AG09309 (cell line): ENCODE measurements at regions not wholly inside any gene's neighbourhood (a gene's known extent, or its start where the extent isn't known, plus 50 kb on each side); places are given as distances from the start of the nearest gene placed in this dataset.

Source experiments
- DNase-seq: peaks from one replicate; pipeline ENCODE4 v3.0.0-alpha.2; 2010; ENCODE audit warnings: low read depth
- H3K4me3 ChIP-seq: 2 replicates; pipeline ENCODE4 v1.5.1; 2011; ENCODE audit warnings: mild to moderate bottlenecking, low read depth, low read length, moderate library complexity; ENCODE audit not compliant: control insufficient read depth
- TF ChIP-seq, protein P1 (sequence below): IDR thresholded peaks from 2 replicates; pipeline ENCODE4 v1.5.1; 2011; ENCODE audit warnings: mild to moderate bottlenecking, low read depth, low read length, inconsistent platforms; ENCODE audit not compliant: insufficient read depth, control insufficient read depth; ENCODE audit errors: missing control alignments

DNA sequence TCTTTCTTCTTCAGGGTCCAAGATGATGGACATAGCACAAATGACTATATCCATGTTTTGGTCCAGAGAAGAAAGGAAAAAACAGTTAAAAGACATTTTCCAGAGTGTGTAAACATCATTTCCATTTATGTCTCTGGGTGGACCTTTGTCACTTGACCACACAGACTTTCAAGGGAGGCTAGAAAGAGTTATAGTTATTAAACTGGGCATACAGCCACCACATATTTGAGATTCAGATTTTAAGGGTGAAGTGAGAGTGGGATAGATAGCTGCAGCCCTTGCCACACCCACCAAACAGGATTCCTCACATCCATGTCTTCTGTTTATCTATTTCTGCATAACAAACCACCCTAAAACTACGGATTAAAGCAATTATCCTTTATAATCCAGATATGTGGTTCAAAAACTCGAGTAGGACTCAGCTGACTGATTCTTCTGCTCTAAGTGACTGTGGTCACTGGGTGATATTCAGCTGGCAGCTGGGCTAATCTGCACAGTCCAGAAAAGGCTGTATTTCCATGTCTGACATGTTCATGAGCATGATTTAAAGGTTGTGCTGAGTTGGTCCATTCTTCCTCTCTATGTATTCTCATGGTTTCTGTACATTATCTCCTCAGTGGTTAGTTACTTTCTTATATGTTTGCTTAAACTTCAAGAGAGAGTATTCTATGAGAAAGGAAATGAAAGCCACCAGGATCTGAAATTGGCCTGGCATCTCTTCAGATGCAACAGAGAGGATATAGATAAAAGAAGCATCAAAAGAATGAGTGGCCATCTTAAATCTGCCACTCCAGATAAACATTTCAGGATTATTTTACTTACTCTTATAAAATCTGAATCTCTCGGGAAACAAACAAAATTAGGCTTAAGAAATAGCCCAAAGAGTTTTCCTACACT is 459.8 kb upstream of the CTSO start:
- TF ChIP-seq, protein P1, sequence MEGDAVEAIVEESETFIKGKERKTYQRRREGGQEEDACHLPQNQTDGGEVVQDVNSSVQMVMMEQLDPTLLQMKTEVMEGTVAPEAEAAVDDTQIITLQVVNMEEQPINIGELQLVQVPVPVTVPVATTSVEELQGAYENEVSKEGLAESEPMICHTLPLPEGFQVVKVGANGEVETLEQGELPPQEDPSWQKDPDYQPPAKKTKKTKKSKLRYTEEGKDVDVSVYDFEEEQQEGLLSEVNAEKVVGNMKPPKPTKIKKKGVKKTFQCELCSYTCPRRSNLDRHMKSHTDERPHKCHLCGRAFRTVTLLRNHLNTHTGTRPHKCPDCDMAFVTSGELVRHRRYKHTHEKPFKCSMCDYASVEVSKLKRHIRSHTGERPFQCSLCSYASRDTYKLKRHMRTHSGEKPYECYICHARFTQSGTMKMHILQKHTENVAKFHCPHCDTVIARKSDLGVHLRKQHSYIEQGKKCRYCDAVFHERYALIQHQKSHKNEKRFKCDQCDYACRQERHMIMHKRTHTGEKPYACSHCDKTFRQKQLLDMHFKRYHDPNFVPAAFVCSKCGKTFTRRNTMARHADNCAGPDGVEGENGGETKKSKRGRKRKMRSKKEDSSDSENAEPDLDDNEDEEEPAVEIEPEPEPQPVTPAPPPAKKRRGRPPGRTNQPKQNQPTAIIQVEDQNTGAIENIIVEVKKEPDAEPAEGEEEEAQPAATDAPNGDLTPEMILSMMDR, result no peak
- no peak overlapping the region for H3K4me3 ChIP-seq
- no peak for DNase-seq

DNA sequence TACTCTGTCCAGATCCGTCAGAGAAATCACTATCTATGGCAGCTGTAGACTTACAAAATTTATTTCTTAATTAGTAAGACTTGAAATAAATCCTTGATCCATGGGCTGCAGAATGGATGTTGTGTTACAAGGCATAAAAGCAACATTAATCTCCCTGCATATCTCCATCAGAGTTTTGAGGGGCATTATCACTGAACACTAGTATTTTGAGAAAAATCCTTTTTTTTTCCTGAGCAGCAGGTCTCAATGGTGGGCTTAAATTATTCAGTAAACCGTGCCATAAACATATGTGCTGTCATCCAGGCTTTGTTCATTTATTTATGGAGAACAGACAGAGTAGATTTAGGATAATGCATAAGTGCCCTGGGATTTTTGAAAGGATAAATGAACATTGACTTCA is 457.9 kb upstream of the CTSO start:
- no peak overlapping the region for H3K4me3 ChIP-seq
- TF ChIP-seq, protein P1, result no peak

DNA sequence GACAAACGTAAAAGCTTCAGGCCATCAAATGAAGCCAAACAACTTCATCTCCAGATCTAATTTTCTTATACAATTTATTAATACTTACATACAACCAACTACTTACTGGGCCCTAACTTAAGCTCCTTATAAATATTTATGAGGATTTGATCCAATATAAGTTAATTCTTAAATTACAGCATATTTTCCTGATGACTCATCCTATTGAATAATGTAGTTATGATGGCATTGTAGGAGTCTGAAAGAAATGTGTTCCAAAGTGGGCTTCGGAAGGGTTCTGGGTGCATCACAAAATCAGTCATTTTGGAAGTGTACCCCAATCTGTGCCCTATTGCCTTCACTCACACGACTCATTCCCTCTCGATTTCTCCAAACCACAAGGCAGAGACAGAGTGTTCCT is 455.1 kb upstream of the CTSO start:
- TF ChIP-seq, protein P1, result no peak
- no peak overlapping the region for H3K4me3 ChIP-seq
- no peak for DNase-seq

More for the DNA sequence above, 457.9 kb upstream of the CTSO start:
- no peak for DNase-seq

DNA sequence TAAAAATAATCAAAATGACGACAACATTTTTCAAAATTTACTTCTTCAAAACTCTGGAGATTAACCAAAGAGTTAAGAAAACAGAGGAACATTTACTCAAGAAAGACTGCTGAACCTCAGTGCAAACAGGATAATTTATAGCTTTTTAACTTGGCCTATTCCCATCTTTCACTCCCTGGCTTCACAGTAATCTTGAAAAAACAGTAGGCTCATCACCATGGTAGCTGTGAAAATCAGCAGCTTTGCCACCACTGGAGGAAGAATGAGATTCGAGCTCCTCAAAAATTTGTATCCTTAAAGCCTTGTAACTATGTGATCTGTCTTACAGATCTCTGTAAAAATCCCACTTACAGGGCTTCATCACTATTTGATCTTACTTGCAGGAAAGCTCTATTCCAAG is 447.7 kb upstream of the CTSO start:
- H3K4me3 ChIP-seq, result no peak overlapping the region
- DNase-seq, result no peak
- TF ChIP-seq, protein P1, result no peak

DNA sequence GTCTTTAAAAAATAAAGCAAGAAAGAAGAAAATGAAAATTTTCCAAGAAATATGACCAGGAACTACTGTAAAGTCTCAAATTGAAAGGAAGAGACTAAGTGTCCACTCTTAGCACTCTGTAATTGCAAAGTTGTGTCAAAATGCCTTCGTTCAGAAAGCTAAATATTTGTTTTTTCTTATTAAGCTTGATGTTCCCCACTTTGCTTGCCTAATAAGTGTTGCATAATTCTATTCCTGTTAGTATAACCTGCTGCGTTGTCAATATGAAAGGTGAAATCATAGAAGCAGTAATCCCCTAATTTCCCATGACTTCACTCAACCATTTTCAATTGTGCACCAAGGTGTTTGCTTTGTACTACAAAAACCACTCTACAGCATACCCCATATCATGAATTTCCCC is 442.9 kb upstream of the CTSO start:
- no peak for DNase-seq
- TF ChIP-seq, protein P1, result no peak
- no peak overlapping the region for H3K4me3 ChIP-seq

DNA sequence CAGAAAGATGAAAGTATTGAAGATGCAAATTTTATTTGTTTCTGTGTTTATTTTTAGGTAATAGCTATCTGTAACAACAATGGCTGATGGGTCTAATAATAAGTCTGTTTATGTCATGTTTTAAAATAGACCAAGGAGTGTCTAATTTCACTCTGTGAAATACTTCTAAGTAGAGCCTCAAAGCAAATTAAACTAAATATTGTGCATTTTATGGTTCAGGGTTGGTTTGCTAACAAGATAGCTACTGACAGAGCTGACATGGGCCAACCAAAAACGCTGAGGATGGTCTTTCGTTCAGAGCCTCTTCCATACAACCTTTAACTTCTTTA is 437.6 kb upstream of the CTSO start:
- H3K4me3 ChIP-seq, result no peak overlapping the region
- no peak for DNase-seq
- TF ChIP-seq, protein P1, result no peak
